ENCODE measurements at regions not wholly inside any gene's neighbourhood (a gene's known extent, or its start where the extent isn't known, plus 50 kb on each side); places are given as distances from the start of the nearest gene placed in this dataset.

DNA sequence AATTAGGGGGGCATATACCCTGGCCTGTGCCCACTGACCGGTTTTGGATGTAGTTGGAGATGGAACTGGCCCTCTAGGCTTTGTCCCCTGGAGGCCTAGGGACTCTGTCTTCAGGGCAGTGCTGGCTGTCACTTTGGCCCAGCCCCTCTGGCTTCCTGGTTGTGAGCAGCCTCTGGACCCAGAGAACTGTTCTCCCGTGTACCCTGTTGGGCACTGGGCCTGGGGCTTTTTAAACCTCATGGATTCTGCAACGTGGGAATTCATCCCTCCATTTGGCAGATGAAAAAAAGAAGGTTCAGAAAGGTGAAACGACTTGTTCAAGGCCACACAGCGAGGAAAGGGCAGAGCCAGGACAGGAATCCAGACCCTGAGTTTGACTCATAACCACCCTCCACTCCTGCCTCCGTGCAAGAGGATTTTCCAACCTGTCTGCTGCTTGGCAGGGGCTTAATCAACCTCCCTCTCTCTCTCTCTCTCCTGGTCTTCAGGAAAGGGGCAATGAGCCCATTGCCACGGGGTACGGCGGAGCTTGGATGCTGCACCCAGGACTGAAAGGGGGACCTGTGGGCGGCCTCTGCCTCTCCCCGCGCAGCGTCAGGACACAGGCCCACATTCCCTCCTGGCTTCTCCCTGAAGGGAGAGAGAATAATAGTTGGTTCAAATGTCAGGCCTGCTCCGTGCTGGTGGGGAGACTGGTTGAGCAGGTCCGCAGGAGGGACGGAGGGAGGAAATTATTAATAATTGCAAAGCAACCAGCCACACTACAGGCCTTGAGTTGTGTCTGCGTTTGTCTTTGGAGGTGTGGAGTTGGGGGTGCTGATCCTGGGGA is 56.0 kb downstream of the CEBPB start:
- TF ChIP-seq, protein P1, sequence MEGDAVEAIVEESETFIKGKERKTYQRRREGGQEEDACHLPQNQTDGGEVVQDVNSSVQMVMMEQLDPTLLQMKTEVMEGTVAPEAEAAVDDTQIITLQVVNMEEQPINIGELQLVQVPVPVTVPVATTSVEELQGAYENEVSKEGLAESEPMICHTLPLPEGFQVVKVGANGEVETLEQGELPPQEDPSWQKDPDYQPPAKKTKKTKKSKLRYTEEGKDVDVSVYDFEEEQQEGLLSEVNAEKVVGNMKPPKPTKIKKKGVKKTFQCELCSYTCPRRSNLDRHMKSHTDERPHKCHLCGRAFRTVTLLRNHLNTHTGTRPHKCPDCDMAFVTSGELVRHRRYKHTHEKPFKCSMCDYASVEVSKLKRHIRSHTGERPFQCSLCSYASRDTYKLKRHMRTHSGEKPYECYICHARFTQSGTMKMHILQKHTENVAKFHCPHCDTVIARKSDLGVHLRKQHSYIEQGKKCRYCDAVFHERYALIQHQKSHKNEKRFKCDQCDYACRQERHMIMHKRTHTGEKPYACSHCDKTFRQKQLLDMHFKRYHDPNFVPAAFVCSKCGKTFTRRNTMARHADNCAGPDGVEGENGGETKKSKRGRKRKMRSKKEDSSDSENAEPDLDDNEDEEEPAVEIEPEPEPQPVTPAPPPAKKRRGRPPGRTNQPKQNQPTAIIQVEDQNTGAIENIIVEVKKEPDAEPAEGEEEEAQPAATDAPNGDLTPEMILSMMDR (IDR thresholded peaks at IDR 0.05): no peak
- TF ChIP-seq POLR2A (IDR thresholded peaks at IDR 0.05): no peak

All from lower leg skin (tissue), 3 donors.